HUES48 (cell line): ENCODE measurements at regions not wholly inside any gene's neighbourhood (a gene's known extent, or its start where the extent isn't known, plus 50 kb on each side); places are given as distances from the start of the nearest gene placed in this dataset.

ENCODE experiments used
- H3K27ac ChIP-seq: one replicate; pipeline ENCODE4 v1.7.0; 2013; ENCODE audit warnings: low read depth, low read length, inconsistent platforms
- H3K27me3 ChIP-seq: 2 replicates; pipeline ENCODE4 v1.6.1; 2013; ENCODE audit warnings: mild to moderate bottlenecking, low read length; ENCODE audit not compliant: control insufficient read depth, insufficient read depth
- H3K36me3 ChIP-seq: 2 replicates; pipeline ENCODE4 v1.6.1; 2013; ENCODE audit warnings: low read length; ENCODE audit not compliant: control insufficient read depth, insufficient read depth
- H3K4me1 ChIP-seq: 2 replicates; pipeline ENCODE4 v1.6.1; 2013; ENCODE audit warnings: mild to moderate bottlenecking, low read length; ENCODE audit not compliant: control insufficient read depth, insufficient read depth
- H3K4me3 ChIP-seq: 2 replicates; pipeline ENCODE4 v1.5.1; 2013; ENCODE audit warnings: mild to moderate bottlenecking, low read depth, low read length
- H3K9ac ChIP-seq: 2 replicates; pipeline ENCODE4 v1.6.1; 2013; ENCODE audit warnings: mild to moderate bottlenecking, low read depth, low read length, moderate library complexity
- H3K9me3 ChIP-seq: 2 replicates; pipeline ENCODE4 v1.6.1; 2013; ENCODE audit warnings: low read length; ENCODE audit not compliant: control insufficient read depth, insufficient read depth

DNA sequence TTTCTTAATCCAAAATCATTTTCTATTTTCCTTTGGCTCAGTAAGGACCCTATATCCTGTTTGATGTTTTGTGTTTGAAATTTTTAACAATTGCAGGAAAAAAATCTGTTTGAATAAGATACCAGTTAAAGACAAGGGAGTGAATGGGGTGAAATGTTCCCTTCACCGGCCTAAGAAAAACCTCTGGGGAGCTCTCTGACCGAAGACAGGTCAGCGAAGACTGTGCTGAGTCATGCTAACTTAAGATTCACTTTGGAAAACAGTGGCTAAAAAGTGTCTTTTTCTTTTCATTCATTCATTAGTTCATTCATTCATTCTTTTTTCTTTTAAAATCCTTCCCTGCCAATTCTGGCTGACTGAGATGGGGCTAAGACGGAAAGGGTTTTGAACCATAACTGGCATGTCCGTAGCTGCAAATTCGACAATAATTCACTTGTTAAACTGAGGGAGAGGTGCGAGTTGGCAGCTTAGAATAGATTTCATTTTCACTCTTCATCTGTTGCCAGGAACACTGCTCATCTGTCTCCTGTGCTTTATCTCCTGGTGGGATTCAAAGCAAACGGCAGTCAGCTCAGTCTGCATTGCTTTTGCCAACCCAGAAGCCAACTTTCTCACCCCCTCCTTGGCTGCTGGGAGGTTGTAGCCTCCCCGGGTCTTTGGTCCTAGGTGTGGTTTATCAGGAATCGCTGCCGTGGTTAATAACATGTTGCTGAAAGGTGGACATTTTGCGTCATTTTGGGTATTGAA lies 434.0 kb upstream of the LARGE1 start:
- Histone ChIP-seq H3K9ac (no peak overlapping the region), H3K27ac (no peak overlapping the region)

DNA sequence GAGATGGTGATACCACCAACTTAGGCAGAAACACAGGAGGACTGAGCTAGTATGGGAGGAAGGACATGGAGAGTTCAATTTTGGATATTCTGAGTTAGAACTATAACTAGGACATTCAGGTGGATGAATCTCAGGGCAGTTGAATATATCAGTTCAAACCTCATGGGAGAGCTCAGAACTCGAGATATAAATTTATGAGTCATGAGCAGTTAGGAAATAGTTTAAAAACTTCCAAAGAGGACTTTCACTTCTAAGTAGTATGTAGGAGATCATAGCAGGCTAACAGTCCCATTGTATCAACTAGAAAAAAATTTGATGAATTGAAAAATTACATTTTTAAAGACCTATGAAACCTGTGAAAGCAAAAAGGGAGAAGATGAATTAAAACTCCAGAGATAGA lies 436.2 kb upstream of the LARGE1 start:
- Histone ChIP-seq H3K9me3 (no peaks in the 10 kb centered on the region), H3K36me3 (no peaks in the 10 kb centered on the region), H3K4me3 (no peak overlapping the region), H3K4me1 (no peaks in the 10 kb centered on the region), H3K27ac (no peak overlapping the region), H3K27me3 (no peaks in the 10 kb centered on the region), H3K9ac (no peak overlapping the region)

More for the DNA sequence above, 434.0 kb upstream of the LARGE1 start:
- H3K27me3 ChIP-seq, result no peaks in the 10 kb centered on the region
- H3K36me3 ChIP-seq, result no peaks in the 10 kb centered on the region
- H3K4me1 ChIP-seq, result no peaks in the 10 kb centered on the region
- no peak overlapping the region for H3K4me3 ChIP-seq
- no peaks in the 10 kb centered on the region for H3K9me3 ChIP-seq

GRCh38 chr22:34370711-34371110 lies 450.4 kb upstream of the LARGE1 start:
- no peaks in the 10 kb centered on the region for H3K4me1 ChIP-seq
- no peaks in the 10 kb centered on the region for H3K27me3 ChIP-seq
- H3K4me3 ChIP-seq, result no peak overlapping the region
- no peaks in the 10 kb centered on the region for H3K36me3 ChIP-seq
- no peak overlapping the region for H3K9ac ChIP-seq
- H3K27ac ChIP-seq, result no peak overlapping the region
- no peaks in the 10 kb centered on the region for H3K9me3 ChIP-seq

DNA sequence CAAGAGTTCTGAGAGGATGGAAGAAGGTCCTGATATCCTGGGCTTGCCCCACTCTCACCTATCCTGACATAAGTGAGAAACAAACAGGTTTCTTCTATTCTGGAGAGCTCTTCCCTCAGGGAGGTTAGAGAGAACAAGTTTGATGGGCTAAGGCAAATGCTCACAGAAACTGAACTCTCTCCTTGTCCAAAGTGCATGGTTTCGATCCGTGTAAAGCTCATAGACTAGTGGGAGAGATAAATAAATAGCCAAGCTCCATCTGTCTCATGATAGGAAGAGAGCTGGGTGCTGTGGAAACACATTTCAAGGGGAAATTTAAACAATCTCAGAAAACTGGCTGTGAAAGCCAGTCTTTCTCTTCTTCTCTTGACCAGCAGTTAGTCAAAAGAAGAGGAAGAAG lies 459.5 kb upstream of the LARGE1 start:
- H3K4me1 ChIP-seq, result no peaks in the 10 kb centered on the region
- peaks cover 7% of the 10 kb centered on the region; the same call in 1 of the 2 replicates for H3K9me3 ChIP-seq
- no peak overlapping the region for H3K4me3 ChIP-seq
- no peak overlapping the region for H3K9ac ChIP-seq
- H3K27ac ChIP-seq, result no peak overlapping the region
- H3K36me3 ChIP-seq, result no peaks in the 10 kb centered on the region
- H3K27me3 ChIP-seq, result no peaks in the 10 kb centered on the region

DNA sequence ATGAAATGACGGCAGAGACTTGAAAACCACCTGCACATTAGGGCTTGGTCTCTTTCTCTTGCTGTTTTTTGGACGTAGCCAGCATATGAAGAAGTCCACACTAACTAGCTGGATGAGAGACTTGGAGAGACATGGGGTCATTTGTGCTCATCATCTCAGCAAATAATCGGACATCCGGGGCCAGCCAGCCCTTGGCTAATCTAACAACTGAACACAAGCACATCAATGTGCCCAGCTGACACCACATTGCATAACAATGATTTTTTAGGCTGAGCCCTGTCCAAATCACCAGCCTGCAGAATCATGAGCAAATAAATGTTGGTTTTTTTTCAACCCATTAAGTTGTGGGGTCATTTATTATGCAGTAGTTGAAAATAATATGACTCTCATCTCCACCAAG lies 460.3 kb upstream of the LARGE1 start:
- Histone ChIP-seq H3K27ac (no peak overlapping the region), H3K4me1 (no peaks in the 10 kb centered on the region), H3K9ac (no peak overlapping the region), H3K36me3 (no peaks in the 10 kb centered on the region), H3K27me3 (no peaks in the 10 kb centered on the region), H3K4me3 (no peak overlapping the region), H3K9me3 (peaks cover 11% of the 10 kb centered on the region; the same call in 1 of the 2 replicates)

- no peak overlapping the region for H3K4me3 ChIP-seq
- no peak overlapping the region for H3K9ac ChIP-seq
- no peaks in the 10 kb centered on the region for H3K4me1 ChIP-seq
- no peaks in the 10 kb centered on the region for H3K36me3 ChIP-seq
- H3K27ac ChIP-seq, result no peak overlapping the region
- no peaks in the 10 kb centered on the region for H3K9me3 ChIP-seq
- no peaks in the 10 kb centered on the region for H3K27me3 ChIP-seq
Measured at GRCh38 chr22:34390400-34390799, 470.1 kb upstream of the LARGE1 start.

DNA sequence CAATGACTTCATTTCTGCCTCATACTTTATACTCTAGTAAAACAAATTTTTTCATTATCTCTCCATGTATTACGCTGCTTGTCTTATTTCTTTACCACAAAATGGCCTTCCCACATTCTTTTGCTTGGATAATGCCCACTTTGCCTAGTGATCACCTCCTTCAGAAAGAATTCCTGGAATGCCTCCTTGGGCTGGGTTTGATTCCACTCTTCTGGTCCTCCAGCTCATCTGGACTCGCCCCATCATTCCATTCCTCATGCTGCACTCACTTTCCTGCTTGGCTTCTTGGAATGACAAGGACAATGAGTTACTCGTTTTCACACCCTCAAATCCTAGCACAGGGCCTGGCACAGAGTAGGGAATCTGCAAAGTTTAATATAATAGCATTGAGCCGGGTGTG lies 475.1 kb upstream of the LARGE1 start:
- Histone ChIP-seq H3K4me1 (no peaks in the 10 kb centered on the region), H3K36me3 (no peaks in the 10 kb centered on the region), H3K4me3 (no peak overlapping the region), H3K9me3 (no peaks in the 10 kb centered on the region), H3K27ac (no peak overlapping the region), H3K27me3 (no peaks in the 10 kb centered on the region), H3K9ac (no peak overlapping the region)

DNA sequence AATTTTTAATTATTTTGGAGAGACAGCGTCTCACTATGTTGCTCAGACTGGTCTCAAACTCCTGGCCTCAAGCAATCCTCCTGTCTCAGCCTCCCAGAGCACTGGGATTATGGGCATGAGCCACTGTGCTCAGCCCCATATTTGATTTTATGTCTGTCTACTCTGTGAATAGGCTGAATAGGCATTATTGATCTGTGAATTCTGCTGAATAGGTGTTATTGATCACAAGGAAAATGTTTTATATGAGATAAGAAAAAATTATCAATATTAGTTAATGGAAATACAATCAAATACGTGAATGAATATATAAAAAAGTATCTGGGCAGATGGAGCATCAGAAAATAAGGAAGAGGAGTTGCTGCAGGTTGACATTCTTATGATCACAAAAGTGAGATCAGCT lies 483.4 kb upstream of the LARGE1 start:
- Histone ChIP-seq H3K4me3 (no peak overlapping the region), H3K9me3 (no peaks in the 10 kb centered on the region), H3K9ac (no peak overlapping the region), H3K27me3 (no peaks in the 10 kb centered on the region), H3K4me1 (no peaks in the 10 kb centered on the region), H3K36me3 (no peaks in the 10 kb centered on the region), H3K27ac (no peak overlapping the region)

DNA sequence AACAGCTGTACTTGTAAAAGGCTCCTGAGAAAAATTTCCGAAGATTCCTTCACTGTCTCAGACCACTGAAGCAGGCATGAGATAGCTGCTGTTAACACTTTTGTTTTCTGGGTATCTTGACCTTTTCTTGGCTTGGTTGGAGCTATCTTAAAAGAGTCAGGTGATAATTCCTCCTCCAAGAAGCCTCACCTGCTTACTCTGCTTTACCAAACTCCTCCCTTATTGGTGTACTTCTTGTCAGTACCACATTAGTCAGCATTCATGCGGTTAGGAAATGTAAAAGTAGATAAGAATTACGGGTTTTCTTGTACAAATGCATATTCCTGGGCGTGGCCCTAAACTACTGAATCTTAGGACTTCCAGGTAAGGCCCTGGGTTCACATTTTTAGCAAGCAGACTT lies 489.8 kb upstream of the LARGE1 start:
- Histone ChIP-seq H3K36me3 (no peaks in the 10 kb centered on the region), H3K4me1 (no peaks in the 10 kb centered on the region), H3K9me3 (no peaks in the 10 kb centered on the region), H3K4me3 (no peak overlapping the region), H3K27me3 (no peaks in the 10 kb centered on the region), H3K9ac (no peak overlapping the region), H3K27ac (no peak overlapping the region)

- no peak overlapping the region for H3K9ac ChIP-seq
- no peaks in the 10 kb centered on the region for H3K27me3 ChIP-seq
- no peak overlapping the region for H3K27ac ChIP-seq
- H3K4me3 ChIP-seq, result no peak overlapping the region
- no peaks in the 10 kb centered on the region for H3K36me3 ChIP-seq
- no peaks in the 10 kb centered on the region for H3K9me3 ChIP-seq
- peaks cover 6% of the 10 kb centered on the region for H3K4me1 ChIP-seq
Measured at GRCh38 chr22:34414467-34415440, 494.5 kb upstream of the LARGE1 start.
